A172 (cell line): ENCODE measurements at regions not wholly inside any gene's neighbourhood (a gene's known extent, or its start where the extent isn't known, plus 50 kb on each side); places are given as distances from the start of the nearest gene placed in this dataset.
A peak's percentile ranks its signal among the peaks of the same experiment; 100 is the strongest.

Source experiments
- DNase-seq: peaks from one replicate; pipeline ENCODE4 v3.0.0-alpha.2; 2015; ENCODE audit warnings: low spot score

- DNase-seq = peak; percentile 49
These were observed 92.6 kb downstream of the CMPK2 start for GRCh38 chr2:6773007-6773693.

GRCh38 chr2:6773694-6774044, 92.0 kb downstream of the CMPK2 start:
- no peak for DNase-seq

- DNase-seq = no peak
These were observed 89.6 kb downstream of the CMPK2 start for GRCh38 chr2:6776125-6776524.

- no peak for DNase-seq
These were observed 88.1 kb downstream of the CMPK2 start for GRCh38 chr2:6777626-6778025.

- peak; percentile 53 for DNase-seq
These were observed 84.9 kb downstream of the CMPK2 start for GRCh38 chr2:6780765-6781274.

- no peak for DNase-seq
These were observed 83.0 kb downstream of the CMPK2 start for GRCh38 chr2:6782517-6783237.

GRCh38 chr2:6783238-6783614, 82.5 kb downstream of the CMPK2 start:
- DNase-seq = no peak

GRCh38 chr2:6784291-6784690, 81.4 kb downstream of the CMPK2 start:
- no peak for DNase-seq

- no peak for DNase-seq
These were observed 80.2 kb downstream of the CMPK2 start for GRCh38 chr2:6785493-6785892.

- DNase-seq = no peak
These were observed 78.3 kb downstream of the CMPK2 start for GRCh38 chr2:6787376-6787775.

GRCh38 chr2:6788614-6789013, 77.1 kb downstream of the CMPK2 start:
- no peak for DNase-seq

GRCh38 chr2:6789559-6790138, 76.1 kb downstream of the CMPK2 start:
- no peak for DNase-seq

GRCh38 chr2:6791682-6792081, 74.0 kb downstream of the CMPK2 start:
- DNase-seq = no peak

GRCh38 chr2:6792883-6793282, 72.8 kb downstream of the CMPK2 start:
- DNase-seq = no peak

- no peak for DNase-seq
These were observed 72.3 kb downstream of the CMPK2 start for GRCh38 chr2:6793371-6793770.

- DNase-seq = no peak
These were observed 71.8 kb downstream of the CMPK2 start for GRCh38 chr2:6793913-6794312.

- DNase-seq = no peak
These were observed 71.3 kb downstream of the CMPK2 start for GRCh38 chr2:6794448-6794847.
